ENCODE measurements at regions not wholly inside any gene's neighbourhood (a gene's known extent, or its start where the extent isn't known, plus 50 kb on each side); places are given as distances from the start of the nearest gene placed in this dataset.
"Not testable (repeated sequence)": the region's sequence is repeated elsewhere in the genome, so short reads cannot be mapped to it uniquely, and the experiment has no call there.

DNA sequence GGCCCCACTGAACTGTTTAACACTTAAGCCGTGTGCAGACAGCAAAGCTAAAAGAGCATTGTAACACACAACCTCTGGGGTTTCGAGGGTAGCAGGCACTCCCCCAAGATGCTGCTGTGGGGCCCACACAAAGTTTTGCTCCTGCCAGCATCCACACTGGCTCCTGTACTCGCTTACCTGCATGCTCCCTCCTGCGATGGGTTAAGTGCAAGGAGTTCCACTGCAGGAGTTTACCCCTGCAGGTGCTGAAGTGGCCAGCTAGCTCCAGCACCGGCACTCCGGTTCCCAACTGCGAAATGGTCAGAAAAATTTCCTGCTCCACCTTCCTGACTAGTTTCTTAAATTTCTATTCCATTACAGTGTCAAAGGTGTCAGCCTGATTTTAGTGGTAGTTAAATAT is 443.5 kb downstream of the PCDH10 start:
- no peak for DNase-seq (ENCODE audit: low read depth)

DNA sequence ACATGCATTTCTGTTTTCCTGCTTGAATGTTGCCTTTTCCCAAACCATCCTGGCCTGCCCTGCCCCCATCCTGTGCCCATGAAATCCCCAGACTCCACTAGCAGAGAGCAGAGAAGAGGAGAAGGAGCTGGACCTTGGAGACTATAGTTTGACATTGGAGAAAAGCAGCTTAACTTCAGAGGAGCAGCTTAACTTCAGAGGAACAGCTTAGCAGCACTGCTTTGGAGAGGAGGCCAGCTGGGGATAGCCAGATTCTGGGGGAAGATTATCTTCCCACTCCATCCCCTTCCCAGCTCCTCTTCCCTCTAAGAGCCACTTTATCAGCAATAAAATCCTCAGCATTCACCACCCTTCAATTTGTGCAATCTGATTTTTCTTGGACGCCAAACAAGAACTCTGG is 443.0 kb downstream of the PCDH10 start:
- DNase-seq (ENCODE audit: low read depth): no peak

DNA sequence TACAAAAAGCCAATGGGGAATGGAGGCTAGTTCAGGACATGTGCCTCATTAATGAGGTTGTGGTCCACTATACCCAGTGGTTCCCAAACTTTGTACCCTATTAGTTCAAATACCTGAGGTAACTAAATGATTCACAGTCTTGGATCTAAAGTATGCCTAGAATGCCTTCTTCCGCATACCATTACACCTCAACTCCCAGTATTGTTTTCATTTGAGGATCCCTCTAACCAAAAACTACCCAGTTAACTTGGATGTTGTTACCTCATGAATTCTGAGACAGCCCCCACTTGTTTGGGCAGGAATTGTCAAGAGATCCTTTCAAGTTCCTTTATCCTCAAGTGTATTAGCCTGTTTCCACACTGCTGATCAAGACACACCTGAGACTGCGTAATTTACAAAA is 439.2 kb downstream of the PCDH10 start:
- no peak for DNase-seq (ENCODE audit: low read depth)

DNA sequence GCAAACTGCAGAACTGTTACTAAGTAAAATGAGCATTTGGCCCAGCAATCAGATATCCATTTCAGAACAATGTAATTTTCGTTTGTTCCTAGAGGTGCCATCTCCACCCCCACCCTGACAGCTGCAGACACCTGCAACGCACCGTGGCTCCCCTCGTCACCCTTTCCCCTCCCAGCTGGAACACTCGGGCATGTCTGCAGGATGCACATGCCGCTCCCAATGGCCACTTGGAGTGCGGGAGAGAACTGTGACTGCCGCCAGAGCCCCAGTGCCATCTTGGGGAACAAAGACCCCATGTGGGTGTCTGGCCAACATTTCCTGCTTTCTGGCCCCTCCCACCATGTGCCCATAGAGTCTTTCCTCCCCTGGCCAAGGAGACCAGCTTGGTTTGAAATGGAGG is 436.2 kb downstream of the PCDH10 start:
- DNase-seq (ENCODE audit: low read depth): no peak

DNA sequence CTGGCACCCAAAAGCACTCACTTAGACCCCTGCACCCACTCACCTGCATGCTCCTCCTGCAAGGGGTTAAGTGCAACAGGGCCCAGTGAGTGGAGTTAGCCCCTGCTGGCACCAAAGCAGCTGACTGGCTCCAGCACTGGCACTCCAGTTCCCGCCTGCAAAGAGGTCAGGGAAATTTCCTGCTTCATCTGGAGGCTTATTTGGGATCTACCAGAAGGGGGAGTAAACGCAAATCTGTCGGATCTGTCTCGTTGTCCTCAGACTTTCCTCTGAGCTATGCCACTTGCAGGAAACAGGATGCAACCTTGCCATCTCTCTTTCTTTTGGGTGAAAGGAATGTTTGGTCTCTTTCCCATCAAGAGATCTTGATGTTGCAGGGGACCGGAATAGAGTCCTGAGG is 435.6 kb downstream of the PCDH10 start:
- no peak for DNase-seq (ENCODE audit: low read depth)

DNA sequence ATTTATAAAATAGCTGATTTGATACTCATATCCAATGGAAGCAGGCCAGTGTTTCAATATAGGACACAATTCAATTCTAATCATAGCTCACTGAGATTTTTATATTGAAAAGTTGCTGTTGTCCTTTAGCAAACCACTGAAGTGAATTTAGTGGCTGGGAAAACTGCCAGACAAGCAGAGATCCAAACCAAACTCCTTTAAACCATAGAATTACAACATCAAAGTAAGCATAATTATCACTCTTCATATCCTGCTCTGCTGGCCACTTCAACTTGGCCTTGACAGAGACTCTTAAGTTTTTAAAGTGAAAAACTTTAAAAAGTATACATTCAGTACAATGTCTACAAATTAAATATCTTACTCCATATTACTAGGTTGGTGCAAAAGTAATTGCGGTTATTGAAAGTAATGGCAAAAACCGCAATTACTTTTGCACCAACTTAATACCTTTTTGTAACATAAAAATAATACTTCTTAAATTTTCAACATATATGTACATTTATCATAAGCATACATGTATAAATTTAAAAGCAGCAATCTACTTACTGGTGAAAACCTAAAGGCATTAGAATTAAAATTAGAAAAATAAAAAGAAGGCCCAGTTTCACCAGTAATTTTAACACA is 433.0 kb downstream of the PCDH10 start:
- no peak for DNase-seq (ENCODE audit: low read depth)

DNA sequence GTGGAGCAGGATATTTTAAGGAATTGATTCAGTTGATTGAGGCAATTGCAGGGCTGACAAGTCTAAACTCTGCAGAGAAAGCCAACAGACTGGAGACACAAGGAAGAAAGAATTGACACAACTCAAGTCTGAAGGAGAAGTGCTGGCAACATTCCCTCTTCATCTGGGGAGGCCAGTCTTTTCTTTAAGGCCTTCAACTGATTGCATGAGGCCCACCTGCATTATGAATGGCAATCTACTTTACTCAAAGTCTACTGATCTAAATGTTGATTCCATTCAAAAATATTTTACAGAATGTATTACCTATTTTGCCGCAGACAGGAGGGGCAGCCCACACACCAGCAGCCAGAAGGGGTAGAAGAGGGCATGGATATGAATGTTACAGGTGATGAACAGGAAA is 425.2 kb downstream of the PCDH10 start:
- no peak for DNase-seq (ENCODE audit: low read depth)

DNA sequence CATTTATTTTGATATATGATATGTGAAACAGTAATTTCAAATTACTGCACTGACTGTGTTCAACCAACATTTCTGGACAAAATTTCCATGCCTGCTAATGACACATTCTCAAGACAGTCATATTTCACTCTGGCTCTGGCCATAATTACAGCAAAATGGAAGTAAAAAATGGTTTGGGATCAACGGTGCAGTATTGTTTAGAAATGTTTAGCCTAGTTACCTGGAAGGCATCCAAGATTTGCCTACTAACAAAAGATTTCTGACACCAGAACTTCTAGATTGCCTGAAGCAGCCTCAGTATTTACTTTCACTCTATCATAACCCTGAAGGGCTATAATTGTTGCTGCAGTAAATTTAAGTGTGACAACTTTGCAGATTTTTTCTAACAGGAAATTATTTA is 416.3 kb downstream of the PCDH10 start:
- DNase-seq (ENCODE audit: low read depth): peak; percentile 41

DNA sequence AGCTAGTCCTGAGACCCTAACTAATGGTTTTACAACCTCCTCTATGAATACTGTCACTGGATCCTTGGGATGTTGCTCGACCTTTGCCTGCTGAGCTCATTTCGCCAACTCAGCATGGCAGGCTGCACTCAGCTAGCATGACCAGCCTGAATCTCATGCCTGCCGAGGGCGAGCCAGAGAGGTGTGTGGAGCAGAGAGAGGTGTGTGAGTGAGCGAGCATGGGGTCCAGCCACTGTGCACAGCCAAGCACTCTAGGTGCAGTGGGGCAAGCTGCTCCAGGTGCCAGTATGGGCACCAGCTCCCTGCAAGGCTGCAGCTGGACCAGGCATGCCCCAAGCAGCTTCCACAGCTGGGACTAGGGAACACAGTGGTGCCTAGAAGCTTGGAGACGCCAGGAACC is 410.9 kb downstream of the PCDH10 start:
- no peak for DNase-seq (ENCODE audit: low read depth)

DNA sequence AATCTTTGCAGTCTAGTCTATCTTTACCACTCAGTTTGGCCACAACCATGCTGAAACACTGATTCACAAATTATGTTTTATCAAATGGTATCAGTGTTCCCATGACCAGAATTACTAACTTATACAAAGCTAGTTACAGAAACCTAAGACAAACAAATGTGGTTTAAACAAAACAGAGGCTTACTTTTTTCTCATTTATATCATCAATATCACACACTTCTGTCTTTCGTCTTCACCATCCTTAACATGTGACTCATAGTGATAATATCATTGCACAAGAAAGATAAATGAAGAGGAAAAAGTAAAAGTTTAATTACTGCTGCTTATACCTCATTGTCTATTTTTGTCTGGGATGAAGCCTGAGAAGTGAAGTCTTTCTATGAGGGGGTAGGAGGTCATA is 406.6 kb downstream of the PCDH10 start:
- no peak for DNase-seq (ENCODE audit: low read depth)

DNA sequence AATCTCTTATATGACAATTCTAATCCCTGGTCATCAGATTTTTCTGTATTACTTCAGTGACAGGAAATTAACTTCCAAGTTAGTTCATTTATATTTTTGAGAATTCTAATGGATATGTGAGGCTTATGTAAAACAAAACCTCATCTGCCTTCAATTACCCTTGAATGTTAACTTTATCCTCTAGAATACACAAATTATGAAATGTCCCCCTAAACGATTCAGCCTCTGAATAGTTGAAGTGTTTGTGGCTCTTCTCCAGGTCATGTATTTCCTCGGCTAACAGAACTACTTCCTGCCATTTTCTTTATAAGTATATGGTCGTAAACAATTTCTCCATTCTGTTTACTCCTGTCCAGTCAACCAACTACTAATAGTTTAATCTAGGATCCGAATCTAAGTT is 401.3 kb downstream of the PCDH10 start:
- DNase-seq (ENCODE audit: low read depth): no peak

DNA sequence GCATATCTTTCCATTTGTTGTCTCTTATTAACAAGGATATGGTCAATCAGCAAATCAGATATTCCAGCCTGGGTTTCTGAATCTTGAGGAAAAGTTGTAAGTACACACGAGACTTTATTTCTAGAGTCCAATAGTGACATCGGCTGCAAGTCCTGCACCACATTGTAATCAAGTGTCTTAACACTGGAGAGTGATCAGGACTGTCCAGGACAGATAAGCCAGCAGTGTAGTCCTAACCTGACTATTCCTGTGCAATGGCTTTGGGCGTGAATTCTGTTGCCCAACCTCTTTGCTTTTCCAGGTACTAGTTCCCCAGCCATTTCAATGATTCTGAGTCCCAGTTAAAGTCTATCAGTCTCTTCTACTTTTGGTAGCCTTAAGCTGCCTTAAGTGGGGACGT is 395.0 kb downstream of the PCDH10 start:
- DNase-seq (ENCODE audit: low read depth): no peak

DNA sequence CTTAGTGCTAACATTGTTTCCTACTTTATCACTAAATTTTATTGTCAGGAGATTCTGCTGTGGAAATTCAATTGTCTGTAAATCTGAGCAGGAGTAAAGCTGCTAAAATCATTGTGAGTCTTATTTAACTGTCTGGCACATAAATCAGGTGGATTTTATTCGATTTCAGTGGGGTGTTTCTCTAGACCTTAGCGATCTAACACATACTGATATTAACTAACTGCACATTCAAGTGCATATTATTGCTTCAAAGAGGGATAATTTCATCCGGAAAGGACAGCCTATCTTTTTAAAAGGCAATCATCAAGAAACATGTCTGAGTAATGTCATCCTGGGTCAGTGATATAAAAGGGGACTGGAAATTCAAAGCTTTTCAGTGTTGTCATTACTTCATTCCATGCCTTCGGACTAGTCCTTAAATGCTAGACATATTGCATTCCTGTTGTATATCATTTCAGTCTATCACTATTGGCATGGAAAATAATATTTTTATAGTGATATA is 388.7 kb downstream of the PCDH10 start:
- no peak for DNase-seq (ENCODE audit: low read depth)

DNA sequence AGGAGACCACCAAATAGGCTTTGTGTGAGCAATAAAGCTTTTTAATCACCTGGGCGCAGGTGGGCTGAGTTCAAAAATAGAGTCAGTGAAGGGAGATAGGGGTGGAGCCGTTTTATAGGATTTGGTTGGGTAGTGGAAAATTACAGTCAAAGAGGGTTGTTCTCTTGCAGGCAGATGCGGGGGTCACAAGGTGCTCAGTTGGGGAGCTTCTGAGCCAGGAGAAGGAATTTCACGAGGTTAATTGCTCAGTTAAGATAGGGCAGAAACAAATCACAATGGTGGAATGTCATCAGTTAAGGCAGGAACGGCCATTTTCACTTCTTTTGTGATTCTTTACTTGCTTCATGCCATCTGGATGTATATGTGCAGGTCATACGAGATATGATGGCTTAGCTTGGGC is 385.1 kb downstream of the PCDH10 start:
- DNase-seq (ENCODE audit: low read depth): not testable (repeated sequence)

DNA sequence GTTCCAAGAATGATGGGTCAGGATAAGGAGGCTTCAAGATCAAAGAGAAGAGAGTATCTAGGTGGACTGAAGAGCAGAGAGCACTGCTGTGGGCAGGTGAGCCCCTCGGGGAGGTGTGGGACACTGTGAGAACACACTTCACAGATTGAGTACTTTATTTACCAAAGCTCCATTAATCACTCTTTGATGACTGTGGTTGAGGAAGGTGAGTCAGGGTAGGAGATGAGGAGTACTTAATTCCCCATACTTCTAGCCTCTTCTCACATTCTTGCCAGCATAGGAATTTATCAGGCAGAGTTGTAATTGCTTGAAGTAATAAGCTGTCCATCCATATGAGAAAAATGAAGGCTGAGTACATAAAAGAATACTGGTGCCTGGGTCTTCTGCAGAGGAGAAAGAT is 375.3 kb downstream of the PCDH10 start:
- DNase-seq (ENCODE audit: low read depth): no peak

DNA sequence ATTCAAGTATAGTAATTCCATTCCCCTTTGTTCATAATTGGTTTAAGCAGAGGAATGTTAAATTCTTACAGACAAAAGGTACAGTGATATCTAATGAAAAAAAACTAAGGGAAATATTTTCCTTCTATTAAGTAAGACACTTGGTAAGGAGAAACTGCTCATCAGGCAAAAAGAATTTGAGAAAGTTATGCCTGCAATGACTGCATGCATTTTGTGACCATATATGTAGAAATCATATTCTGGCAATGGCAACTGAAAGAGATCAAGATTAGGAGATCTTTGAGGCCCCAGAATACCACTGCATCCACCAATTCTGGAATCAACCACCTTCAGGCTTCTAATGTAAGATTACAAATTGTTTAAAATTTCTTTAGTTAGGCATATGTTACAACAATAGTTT is 364.8 kb downstream of the PCDH10 start:
- DNase-seq (ENCODE audit: low read depth): no peak

DNA sequence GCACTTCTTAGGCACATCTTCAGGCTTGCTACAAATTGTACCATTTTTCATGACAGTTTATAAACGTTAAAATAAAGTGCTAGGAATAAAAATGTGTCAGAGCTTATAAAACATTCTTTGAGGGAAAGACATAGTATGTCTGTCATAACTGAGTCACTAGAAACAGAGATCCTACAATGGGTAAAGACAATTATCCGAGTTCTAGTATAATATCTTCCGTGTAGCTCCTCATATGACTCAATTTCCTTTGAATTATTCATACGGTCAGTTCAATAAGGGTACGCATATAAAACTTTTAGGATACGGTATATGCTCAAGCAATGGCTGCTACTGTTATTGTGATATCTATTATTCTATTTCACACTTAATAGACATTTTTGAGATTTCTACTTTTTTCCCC is 349.1 kb downstream of the PCDH10 start:
- no peak for DNase-seq (ENCODE audit: low read depth)

DNA sequence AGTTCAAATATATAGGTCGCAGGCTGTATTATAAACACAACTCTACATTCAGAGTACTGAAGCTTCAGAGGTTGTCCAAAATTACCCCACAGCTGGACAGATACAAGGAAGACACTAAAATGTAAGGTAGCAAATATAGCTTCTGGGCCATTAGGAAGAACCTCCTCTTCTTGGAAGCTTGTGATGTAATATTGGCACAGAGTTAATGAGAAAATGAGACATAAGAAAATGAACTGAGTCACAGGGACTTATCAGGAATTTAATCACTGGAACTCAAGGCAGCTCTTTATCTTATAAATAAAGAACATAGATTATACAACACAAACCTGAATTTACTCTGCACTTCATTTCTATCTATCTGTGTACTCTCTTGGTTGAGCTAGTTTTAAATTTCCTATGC is 344.7 kb downstream of the PCDH10 start:
- no peak for DNase-seq (ENCODE audit: low read depth)

DNA sequence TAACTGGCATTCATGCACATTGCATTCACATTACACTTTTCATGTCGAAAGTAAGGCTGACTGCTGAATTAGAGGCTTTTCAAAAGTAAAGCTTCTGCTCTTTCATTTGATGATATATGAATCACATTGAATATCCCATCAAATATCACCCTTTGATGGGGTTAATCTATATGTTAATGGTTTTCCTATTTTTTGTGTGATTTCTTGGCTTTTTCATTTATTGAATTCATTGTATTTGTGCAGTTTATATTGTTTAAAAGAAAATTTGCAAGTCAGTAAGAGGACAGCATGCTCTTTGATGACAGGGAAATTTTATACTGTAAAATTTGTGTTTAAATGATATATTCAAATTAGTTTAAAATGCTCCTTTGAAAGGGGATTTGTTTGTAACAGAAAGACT is 344.1 kb downstream of the PCDH10 start:
- no peak for DNase-seq (ENCODE audit: low read depth)

DNA sequence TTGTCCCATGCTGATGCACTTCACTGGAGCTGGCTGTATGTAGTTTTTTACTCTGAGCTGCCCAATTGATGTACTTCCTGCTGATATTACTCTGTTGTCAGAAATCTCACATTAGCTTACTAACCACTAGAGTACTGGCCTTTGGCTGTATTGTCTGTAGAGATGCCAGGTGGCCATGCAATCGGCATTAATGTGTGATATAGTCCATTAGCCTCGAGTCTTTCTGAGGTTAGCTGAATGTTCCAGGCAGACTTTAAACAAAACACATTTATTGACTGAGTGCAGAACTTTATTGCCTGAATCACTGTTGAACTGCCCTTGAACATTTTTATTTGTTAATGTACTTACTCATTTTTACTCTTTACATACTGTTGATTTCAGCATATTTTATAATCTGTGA is 335.2 kb downstream of the PCDH10 start:
- DNase-seq (ENCODE audit: low read depth): no peak

DNA sequence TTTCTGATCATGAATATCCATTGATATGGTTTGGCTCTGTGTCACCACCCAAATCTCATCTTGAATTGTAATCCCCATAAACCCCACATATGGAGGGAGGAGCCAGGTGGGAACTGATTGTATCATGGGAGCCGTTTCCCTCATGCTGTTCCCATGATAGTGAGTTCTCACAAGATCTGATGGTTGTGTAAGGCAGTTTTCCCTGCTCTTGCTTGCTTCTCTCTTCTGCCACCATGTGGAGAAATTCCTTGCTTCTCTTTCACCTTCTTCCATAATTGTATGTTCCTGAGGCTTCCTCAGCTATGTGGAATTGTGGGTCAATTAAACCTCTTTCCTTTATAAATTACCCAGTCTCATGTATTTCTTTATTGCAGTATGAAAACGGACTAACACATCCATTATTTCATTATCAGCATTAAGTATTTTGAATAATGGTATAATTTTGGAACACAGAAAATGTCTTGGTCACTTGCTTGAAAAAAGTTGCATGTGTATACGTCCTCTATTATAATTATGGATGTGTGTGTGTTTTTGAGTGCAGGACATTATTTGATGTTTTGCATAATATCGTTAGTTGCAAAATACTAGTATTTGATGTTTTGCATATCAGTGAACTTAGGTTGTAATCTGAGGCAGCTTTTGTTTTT is 334.6 kb downstream of the PCDH10 start:
- peak; percentile 22 for DNase-seq (ENCODE audit: low read depth)

DNA sequence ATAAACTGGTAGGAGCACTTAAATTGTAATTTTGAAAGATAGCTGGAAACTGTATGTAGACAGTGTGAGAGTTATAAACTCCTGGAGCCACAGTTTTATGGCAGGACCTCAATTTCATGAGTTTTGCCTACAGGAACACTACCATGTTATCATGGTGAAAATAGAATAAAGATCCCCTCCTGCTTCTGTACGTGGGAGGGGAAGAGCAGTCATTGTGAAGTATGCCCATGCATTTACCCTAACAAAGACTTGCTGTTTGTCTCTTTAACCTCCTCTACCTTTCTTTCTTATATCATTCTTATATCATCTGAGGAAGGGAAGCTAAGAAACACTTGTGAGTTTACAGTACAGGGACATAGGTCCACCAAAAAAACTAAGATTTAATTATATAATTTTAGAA is 327.0 kb downstream of the PCDH10 start:
- no peak for DNase-seq (ENCODE audit: low read depth)

DNA sequence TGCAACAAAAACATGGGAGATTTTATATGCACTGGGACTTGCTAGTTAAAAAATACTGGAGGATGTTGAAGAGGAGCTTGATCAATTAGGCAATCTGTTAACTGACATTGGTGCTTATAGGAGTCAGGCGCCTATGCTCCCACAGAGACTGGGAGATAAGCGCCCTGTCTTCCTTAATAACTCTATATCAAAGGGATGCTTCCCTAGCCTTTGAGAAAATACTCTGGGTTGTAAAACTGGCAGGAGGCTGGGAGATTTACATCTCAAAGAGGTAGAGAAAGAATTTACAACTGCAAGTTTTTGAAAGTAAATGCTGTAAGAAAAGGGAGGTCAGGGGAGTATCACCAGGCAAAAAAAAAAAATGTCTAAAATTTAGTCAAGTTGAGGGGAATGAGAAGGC is 325.4 kb downstream of the PCDH10 start:
- DNase-seq (ENCODE audit: low read depth): no peak

DNA sequence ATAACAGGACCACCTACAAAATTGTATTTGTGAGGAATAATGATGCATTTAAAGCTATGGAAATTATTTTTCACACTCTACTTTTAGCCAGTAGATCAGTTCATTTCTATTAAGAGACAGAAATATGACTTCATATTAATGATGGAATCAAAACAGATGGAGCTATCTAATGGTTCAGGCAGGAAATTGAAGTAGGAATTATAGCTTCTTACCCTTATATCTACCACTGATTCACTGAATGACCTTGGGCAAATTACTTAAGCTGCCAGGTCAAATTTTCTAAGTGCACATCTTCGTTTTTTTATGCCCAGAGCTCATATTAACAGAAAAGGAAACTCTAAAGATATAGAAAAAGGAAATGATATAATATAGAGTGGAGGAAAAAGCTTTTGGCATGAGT is 323.1 kb downstream of the PCDH10 start:
- DNase-seq (ENCODE audit: low read depth): no peak

Data from HS-5 (cell line).